HL-60 (cell line): ENCODE measurements at regions not wholly inside any gene's neighbourhood (a gene's known extent, or its start where the extent isn't known, plus 50 kb on each side); places are given as distances from the start of the nearest gene placed in this dataset.

ENCODE experiments used
- DNase-seq, 2 experiments: peaks; one replicate each; pipeline ENCODE4 v3.0.0-alpha.2; 2010 to 2020; ENCODE audit warnings: low read depth in 1 of 2, low spot score in 1 of 2
- H3K27ac ChIP-seq: fragments of 250-450 bp; sonication (Bioruptor Pico); replicated peaks from 2 replicates; pipeline ENCODE4 v1.5.1; 2020; ENCODE audit warnings: mild to moderate bottlenecking, moderate library complexity
- H3K27me3 ChIP-seq: fragments of 250-450 bp; sonication (Bioruptor Pico); 2 replicates; pipeline ENCODE4 v1.5.1; 2021; ENCODE audit warnings: mild to moderate bottlenecking, moderate library complexity; ENCODE audit not compliant: insufficient read depth, poor library complexity, severe bottlenecking
- H3K4me3 ChIP-seq: replicated peaks from 2 replicates; pipeline ENCODE4 v1.5.1; 2011; ENCODE audit warnings: mild to moderate bottlenecking, control low read depth, low read length; ENCODE audit not compliant: insufficient read depth
- GABPA ChIP-seq: IDR thresholded peaks from 2 replicates; pipeline ENCODE4 v1.6.1; 2012; ENCODE audit warnings: low read depth
- POLR2AphosphoS5 ChIP-seq: IDR thresholded peaks from 2 replicates; pipeline ENCODE4 v1.6.1; 2012; ENCODE audit warnings: low read depth
- SPI1 ChIP-seq: IDR thresholded peaks from 2 replicates; pipeline ENCODE4 v1.6.1; 2012; ENCODE audit warnings: low read depth, mild to moderate bottlenecking, borderline replicate concordance
- TF ChIP-seq, protein P1 (sequence below): IDR thresholded peaks from 2 replicates; pipeline ENCODE4 v1.6.1; 2012; ENCODE audit warnings: low read depth; ENCODE audit not compliant: insufficient replicate concordance
- TF ChIP-seq, protein P2 (sequence below): IDR thresholded peaks from one replicate; pipeline ENCODE4 v1.5.1; 2011; ENCODE audit warnings: low read length, control low read depth, inconsistent platforms; ENCODE audit not compliant: insufficient read depth

DNA sequence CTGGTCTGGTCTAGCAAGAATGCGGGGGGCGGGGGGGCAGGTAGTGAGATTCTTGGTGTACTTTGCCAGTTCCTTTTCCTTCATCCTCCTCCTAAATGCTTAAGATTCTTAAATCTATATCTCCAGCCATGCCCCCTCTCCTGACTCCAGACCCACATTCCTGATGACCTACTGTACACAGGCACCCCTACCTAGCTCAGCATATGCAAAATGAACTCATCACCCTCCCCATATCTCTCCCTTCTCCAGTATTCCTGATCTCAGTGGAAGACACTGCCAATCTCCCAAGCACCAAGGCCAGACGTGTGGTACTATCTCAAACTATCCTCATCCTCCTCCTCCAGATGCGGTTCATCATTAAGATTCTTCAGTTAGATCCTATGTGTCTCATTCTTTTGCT lies 215.8 kb downstream of the SPTSSA start:
- H3K27me3 ChIP-seq, result no peaks in the 10 kb centered on the region
- TF ChIP-seq SPI1 (no peak), POLR2AphosphoS5 (no peak), GABPA (no peak)
- TF ChIP-seq, protein P1, sequence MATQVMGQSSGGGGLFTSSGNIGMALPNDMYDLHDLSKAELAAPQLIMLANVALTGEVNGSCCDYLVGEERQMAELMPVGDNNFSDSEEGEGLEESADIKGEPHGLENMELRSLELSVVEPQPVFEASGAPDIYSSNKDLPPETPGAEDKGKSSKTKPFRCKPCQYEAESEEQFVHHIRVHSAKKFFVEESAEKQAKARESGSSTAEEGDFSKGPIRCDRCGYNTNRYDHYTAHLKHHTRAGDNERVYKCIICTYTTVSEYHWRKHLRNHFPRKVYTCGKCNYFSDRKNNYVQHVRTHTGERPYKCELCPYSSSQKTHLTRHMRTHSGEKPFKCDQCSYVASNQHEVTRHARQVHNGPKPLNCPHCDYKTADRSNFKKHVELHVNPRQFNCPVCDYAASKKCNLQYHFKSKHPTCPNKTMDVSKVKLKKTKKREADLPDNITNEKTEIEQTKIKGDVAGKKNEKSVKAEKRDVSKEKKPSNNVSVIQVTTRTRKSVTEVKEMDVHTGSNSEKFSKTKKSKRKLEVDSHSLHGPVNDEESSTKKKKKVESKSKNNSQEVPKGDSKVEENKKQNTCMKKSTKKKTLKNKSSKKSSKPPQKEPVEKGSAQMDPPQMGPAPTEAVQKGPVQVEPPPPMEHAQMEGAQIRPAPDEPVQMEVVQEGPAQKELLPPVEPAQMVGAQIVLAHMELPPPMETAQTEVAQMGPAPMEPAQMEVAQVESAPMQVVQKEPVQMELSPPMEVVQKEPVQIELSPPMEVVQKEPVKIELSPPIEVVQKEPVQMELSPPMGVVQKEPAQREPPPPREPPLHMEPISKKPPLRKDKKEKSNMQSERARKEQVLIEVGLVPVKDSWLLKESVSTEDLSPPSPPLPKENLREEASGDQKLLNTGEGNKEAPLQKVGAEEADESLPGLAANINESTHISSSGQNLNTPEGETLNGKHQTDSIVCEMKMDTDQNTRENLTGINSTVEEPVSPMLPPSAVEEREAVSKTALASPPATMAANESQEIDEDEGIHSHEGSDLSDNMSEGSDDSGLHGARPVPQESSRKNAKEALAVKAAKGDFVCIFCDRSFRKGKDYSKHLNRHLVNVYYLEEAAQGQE, result no peak
- TF ChIP-seq, protein P2, sequence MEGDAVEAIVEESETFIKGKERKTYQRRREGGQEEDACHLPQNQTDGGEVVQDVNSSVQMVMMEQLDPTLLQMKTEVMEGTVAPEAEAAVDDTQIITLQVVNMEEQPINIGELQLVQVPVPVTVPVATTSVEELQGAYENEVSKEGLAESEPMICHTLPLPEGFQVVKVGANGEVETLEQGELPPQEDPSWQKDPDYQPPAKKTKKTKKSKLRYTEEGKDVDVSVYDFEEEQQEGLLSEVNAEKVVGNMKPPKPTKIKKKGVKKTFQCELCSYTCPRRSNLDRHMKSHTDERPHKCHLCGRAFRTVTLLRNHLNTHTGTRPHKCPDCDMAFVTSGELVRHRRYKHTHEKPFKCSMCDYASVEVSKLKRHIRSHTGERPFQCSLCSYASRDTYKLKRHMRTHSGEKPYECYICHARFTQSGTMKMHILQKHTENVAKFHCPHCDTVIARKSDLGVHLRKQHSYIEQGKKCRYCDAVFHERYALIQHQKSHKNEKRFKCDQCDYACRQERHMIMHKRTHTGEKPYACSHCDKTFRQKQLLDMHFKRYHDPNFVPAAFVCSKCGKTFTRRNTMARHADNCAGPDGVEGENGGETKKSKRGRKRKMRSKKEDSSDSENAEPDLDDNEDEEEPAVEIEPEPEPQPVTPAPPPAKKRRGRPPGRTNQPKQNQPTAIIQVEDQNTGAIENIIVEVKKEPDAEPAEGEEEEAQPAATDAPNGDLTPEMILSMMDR, result no peak
- H3K27ac ChIP-seq, result no peak overlapping the region
- DNase-seq, result no peak
- H3K4me3 ChIP-seq, result no peak overlapping the region

DNA sequence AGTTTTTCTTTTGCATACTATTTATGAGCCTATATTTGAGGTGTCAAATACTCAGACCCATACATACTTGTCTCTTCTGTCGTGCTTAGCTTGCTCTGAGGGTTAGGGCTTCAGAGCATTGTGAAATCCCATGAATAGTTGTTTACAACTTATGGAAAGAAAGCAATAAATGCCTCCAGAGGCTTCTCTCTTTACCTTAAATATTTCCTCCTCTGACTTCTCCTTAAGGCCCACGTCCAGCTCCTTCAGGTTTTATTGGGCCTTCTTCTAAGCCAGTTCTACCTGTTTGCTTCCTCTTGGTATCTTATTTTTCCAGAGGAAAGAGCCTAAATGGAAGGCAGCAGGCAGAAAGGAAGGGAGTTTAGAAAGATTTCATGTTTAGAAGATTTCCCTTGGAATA lies 218.6 kb downstream of the SPTSSA start:
- TF ChIP-seq GABPA, result no peak
- TF ChIP-seq POLR2AphosphoS5, result no peak
- no peak for DNase-seq
- no peak overlapping the region for H3K4me3 ChIP-seq
- H3K27ac ChIP-seq, result no peak overlapping the region
- H3K27me3 ChIP-seq, result no peaks in the 10 kb centered on the region

DNA sequence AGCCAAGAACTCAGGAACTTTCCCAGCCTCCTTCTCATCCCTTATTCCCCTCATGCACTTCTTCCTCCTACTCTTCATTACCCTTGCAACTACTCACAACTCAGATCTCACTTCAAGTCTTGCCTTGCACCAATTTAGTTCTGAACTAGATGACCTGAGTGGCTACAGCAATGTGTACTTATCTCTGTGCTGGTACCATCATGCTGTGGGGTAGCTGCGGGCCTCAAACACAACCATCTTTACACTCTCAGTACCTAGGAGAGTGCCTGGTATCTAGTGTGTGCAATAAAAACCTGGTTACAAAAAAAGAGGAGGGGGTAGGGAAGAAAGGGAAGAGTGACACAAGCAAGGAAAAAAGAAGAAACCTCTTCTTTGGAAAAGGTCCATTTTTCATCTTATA lies 219.0 kb downstream of the SPTSSA start:
- Histone ChIP-seq H3K4me3 (no peak overlapping the region), H3K27me3 (no peaks in the 10 kb centered on the region), H3K27ac (no peak overlapping the region)
- TF ChIP-seq POLR2AphosphoS5 (no peak), GABPA (no peak), SPI1 (no peak)
- TF ChIP-seq, protein P1, result no peak
- TF ChIP-seq, protein P2, result no peak
- no peak for DNase-seq

DNA sequence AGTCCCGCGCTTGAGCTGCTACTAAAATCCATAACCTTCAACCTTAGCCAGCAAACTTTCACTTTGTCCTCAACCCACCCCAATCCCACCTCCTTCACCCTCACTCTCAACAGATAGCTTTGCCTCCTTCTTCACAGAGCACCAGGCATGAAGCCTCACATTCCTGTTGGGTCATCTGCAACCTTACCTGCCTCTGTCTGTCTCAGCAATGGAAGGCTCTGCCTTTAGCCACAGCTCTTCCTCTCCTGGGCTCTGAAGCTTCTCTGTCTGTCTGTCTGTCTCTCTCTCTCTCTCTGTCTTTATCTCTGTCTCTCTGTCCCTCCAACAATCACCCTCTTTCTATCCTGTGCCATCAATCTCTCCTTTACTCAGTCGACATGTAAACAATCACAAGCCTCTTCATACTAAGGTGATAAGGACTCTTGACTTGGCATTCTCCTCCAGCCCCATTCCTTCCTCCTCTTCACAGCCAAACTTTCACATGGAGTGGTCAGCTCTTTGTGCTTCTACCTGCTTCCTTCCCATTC lies 220.8 kb downstream of the SPTSSA start:
- Histone ChIP-seq H3K27me3 (no peaks in the 10 kb centered on the region), H3K27ac (no peak overlapping the region), H3K4me3 (no peak overlapping the region)
- no peak for DNase-seq
- TF ChIP-seq GABPA (no peak), SPI1 (no peak), POLR2AphosphoS5 (no peak)
- TF ChIP-seq, protein P1, result no peak
- TF ChIP-seq, protein P2, result no peak
